ENCODE measurements at regions not wholly inside any gene's neighbourhood (a gene's known extent, or its start where the extent isn't known, plus 50 kb on each side); places are given as distances from the start of the nearest gene placed in this dataset.

GRCh38 chr4:187432310-187432709 is 563.3 kb upstream of the ZFP42 start:
- intact Hi-C loops (cut with micrococcal nuclease): no loop called here
- Histone ChIP-seq H3K27ac (ENCODE audit: low read length) (no peak overlapping the region), H3K4me1 (ENCODE audit: control insufficient read depth, insufficient read depth, low read length) (no peaks in the 10 kb centered on the region), H3K27me3 (ENCODE audit: control insufficient read depth, insufficient read depth, low read length) (no peaks in the 10 kb centered on the region), H3K9me3 (ENCODE audit: control insufficient read depth, insufficient read depth, low read length) (peaks cover 6% of the 10 kb centered on the region), H3K4me3 (ENCODE audit: low read length) (no peak overlapping the region), H3K36me3 (ENCODE audit: control insufficient read depth, insufficient read depth, low read length) (no peaks in the 10 kb centered on the region)
- H3K4me3 Mint-ChIP-seq: no peak overlapping the region
- no peaks in the 10 kb centered on the region for H3K27me3 Mint-ChIP-seq (ENCODE audit: low read depth in 2 of 2)
- 75% methylated on average over 7 of the region's 7 CpGs for WGBS (ENCODE audit: insufficient coverage)
- ATAC-seq (no peak), DNase-seq (no peak)
- H3K4me1 Mint-ChIP-seq: no peaks in the 10 kb centered on the region
- peaks cover 10 to 27% of the 10 kb centered on the region in 2 donors for H3K9me3 Mint-ChIP-seq
- TF ChIP-seq CTCF (IDR thresholded peaks at IDR 0.05): no peak
- H3K36me3 Mint-ChIP-seq: peaks cover 14% of the 10 kb centered on the region
- H3K27ac Mint-ChIP-seq: no peak overlapping the region

- H3K27me3 ChIP-seq (ENCODE audit: control insufficient read depth, insufficient read depth, low read length): no peaks in the 10 kb centered on the region
- H3K27ac Mint-ChIP-seq: no peak overlapping the region
- 92% methylated on average over 4 of the region's 4 CpGs for WGBS (ENCODE audit: insufficient coverage)
- intact Hi-C loops (cut with micrococcal nuclease): no loop called here
- ATAC-seq (no peak), DNase-seq (no peak)
- no peak overlapping the region for H3K4me3 Mint-ChIP-seq
- H3K4me1 ChIP-seq (ENCODE audit: control insufficient read depth, insufficient read depth, low read length): no peaks in the 10 kb centered on the region
- H3K9me3 ChIP-seq (ENCODE audit: control insufficient read depth, insufficient read depth, low read length): peaks cover 11% of the 10 kb centered on the region
- peaks cover 10 to 24% of the 10 kb centered on the region in 2 donors for H3K9me3 Mint-ChIP-seq
- H3K4me1 Mint-ChIP-seq: no peaks in the 10 kb centered on the region
- no peaks in the 10 kb centered on the region for H3K27me3 Mint-ChIP-seq (ENCODE audit: low read depth in 2 of 2)
- H3K27ac ChIP-seq (ENCODE audit: low read length): no peak overlapping the region
- TF ChIP-seq CTCF (IDR thresholded peaks at IDR 0.05): no peak
- H3K36me3 ChIP-seq (ENCODE audit: control insufficient read depth, insufficient read depth, low read length): no peaks in the 10 kb centered on the region
- no peak overlapping the region for H3K4me3 ChIP-seq (ENCODE audit: low read length)
- peaks cover 14% of the 10 kb centered on the region for H3K36me3 Mint-ChIP-seq
Observed at GRCh38 chr4:187433141-187433540, 562.4 kb upstream of the ZFP42 start.

- intact Hi-C loops (cut with micrococcal nuclease): no loop called here
- H3K36me3 ChIP-seq (ENCODE audit: control insufficient read depth, insufficient read depth, low read length): no peaks in the 10 kb centered on the region
- H3K27me3 ChIP-seq (ENCODE audit: control insufficient read depth, insufficient read depth, low read length): no peaks in the 10 kb centered on the region
- no peak overlapping the region for H3K27ac Mint-ChIP-seq
- 83% methylated on average over 4 of the region's 5 CpGs for WGBS (ENCODE audit: insufficient coverage)
- DNase-seq: no peak
- H3K4me1 Mint-ChIP-seq: no peaks in the 10 kb centered on the region
- H3K9me3 Mint-ChIP-seq: peaks cover 12 to 21% of the 10 kb centered on the region in 2 donors
- no peak overlapping the region for H3K4me3 ChIP-seq (ENCODE audit: low read length)
- H3K36me3 Mint-ChIP-seq: peaks cover 5% of the 10 kb centered on the region
- H3K4me3 Mint-ChIP-seq: no peak overlapping the region
- no peaks in the 10 kb centered on the region for H3K4me1 ChIP-seq (ENCODE audit: control insufficient read depth, insufficient read depth, low read length)
- peaks cover 8% of the 10 kb centered on the region for H3K9me3 ChIP-seq (ENCODE audit: control insufficient read depth, insufficient read depth, low read length)
- no peak for ATAC-seq
- no peak overlapping the region for H3K27ac ChIP-seq (ENCODE audit: low read length)
- TF ChIP-seq CTCF (IDR thresholded peaks at IDR 0.05): no peak
- no peaks in the 10 kb centered on the region for H3K27me3 Mint-ChIP-seq (ENCODE audit: low read depth in 2 of 2)
Observed at GRCh38 chr4:187436251-187436650, 559.3 kb upstream of the ZFP42 start.

GRCh38 chr4:187444061-187444460 is 551.5 kb upstream of the ZFP42 start:
- WGBS (ENCODE audit: insufficient coverage): 81% methylated on average over 3 of the region's 3 CpGs
- Histone ChIP-seq H3K4me3 (ENCODE audit: low read length) (no peak overlapping the region), H3K36me3 (ENCODE audit: control insufficient read depth, insufficient read depth, low read length) (no peaks in the 10 kb centered on the region), H3K27me3 (ENCODE audit: control insufficient read depth, insufficient read depth, low read length) (no peaks in the 10 kb centered on the region), H3K9me3 (ENCODE audit: control insufficient read depth, insufficient read depth, low read length) (peaks cover 7% of the 10 kb centered on the region), H3K27ac (ENCODE audit: low read length) (no peak overlapping the region), H3K4me1 (ENCODE audit: control insufficient read depth, insufficient read depth, low read length) (no peaks in the 10 kb centered on the region)
- Mint-ChIP-seq H3K27ac (no peak overlapping the region), H3K4me1 (no peaks in the 10 kb centered on the region), H3K27me3 (ENCODE audit: low read depth in 2 of 2) (no peaks in the 10 kb centered on the region), H3K9me3 (peaks cover 11 to 19% of the 10 kb centered on the region in 2 donors), H3K36me3 (no peaks in the 10 kb centered on the region), H3K4me3 (no peak overlapping the region)
- intact Hi-C loops (cut with micrococcal nuclease): no loop called here
- no peak for TF ChIP-seq CTCF (IDR thresholded peaks at IDR 0.05)
- DNase-seq (no peak), ATAC-seq (no peak)
